NCI-H2081 (cell line): ENCODE measurements at regions not wholly inside any gene's neighbourhood (a gene's known extent, or its start where the extent isn't known, plus 50 kb on each side); places are given as distances from the start of the nearest gene placed in this dataset.

Experiments used
- DNase-seq, 2 experiments: peaks; one replicate each; lab custom pipeline; 2025; lab: John Stamatoyannopoulos, UW

DNA sequence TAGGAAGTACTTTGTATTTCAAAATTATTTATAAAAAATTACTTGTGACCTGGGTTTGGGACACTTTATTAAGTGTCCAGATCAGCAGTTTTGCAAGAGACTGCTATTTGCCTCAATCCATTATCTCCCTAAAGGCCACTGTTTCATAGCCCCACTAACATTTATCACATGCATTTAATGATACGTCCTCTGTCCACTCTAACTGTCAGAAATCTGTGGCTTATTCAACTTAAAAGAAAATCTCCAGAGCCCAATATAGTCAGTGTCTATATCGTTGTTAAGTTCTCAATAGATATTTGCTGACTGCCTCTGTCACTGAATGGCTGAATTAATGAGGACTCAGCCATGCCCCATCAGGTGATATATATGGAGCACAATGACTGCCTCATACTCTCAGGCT, 553.9 kb upstream of the POM121L12 start:
- DNase-seq: no peak

DNA sequence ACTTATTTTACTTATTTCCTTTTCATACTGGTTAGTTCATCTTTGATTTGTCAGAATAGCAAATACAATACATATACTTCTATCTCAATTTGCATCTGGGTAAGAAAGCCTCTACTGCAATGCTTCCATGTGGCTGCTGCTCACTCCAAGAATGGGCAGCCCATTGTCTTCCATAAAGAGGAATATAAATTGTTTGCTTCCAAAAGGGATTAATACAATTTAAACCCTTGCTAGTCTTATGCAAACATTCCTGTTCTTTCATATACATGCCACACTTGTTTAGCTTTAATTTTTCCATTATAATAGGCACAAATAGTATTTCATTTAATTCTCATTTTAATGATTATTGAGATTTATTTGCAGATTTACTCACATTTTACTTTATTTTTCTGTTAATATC, 555.4 kb upstream of the POM121L12 start:
- no peak for DNase-seq

DNA sequence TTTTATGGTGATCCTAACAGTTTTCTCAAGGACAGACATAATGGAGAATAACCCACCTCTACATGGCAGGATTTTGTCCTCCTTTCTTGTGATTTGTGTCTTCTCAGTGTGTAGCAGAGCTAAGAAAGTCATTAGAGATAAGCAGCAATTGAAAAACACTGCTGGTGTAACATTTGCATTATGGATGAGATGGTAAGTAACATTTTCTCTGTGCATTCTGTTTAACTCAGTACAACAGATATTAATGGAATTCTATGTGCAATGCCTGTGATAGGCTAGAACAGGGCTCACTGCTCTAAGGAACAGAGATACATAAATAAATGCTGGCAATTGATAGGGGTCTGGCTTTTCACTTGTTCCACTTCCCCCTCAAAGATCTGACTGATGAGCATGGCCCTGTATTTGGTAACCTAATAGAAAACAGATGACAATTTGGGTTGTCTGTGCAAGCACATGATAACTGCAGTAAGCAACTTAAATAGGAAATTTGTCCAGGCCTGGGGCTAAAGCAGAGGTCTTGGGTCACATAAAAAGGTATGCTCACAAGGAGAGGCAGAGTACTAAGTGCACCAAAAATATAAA, 560.3 kb upstream of the POM121L12 start:
- no peak for DNase-seq

DNA sequence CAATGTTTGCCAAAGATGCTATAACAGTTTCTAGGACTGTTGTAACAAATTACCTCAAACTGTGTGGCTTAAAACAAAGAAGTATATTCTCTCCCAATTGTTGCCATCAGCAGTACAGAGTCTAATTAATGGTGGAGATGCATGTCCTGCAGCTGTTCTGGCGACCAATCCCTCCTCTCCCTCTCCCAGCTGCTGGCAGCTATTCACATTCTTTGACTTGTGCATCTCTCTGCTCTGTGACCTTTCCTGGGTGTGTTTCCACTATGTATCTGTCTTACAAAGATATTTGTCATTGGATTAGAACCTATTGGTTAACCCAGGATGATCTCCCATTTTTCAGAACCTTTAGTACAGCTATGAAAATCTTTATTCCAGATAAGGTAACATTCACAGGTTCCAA, 561.7 kb upstream of the POM121L12 start:
- no peak for DNase-seq

DNA sequence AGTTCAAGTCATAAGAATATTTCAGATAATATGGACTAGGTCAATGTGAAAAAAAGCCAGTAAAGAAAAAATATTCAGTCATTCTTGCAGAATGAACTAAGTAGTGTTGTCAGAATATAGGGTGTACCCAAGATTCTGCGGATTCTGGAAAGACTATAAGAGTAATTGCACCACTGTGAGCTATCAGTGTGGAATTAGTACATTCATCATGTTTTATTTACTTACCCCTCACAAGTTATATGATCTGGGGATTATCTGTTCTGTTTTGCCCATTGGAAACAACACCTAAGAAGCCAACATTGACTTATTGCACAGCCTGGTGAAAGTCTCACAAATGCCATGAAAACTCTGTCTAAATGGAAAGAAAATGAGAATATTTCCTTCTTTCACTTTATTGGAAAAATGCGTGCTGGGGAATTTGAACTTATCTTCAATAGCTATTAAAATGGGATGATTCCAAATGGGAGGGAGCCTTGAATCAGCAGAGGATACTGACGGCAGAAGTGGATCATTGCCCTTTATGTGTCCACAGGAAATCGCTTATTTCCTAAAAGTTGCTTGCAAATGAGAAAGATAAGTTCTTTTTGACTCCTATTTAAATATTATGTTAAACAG, 563.3 kb upstream of the POM121L12 start:
- no peak for DNase-seq

DNA sequence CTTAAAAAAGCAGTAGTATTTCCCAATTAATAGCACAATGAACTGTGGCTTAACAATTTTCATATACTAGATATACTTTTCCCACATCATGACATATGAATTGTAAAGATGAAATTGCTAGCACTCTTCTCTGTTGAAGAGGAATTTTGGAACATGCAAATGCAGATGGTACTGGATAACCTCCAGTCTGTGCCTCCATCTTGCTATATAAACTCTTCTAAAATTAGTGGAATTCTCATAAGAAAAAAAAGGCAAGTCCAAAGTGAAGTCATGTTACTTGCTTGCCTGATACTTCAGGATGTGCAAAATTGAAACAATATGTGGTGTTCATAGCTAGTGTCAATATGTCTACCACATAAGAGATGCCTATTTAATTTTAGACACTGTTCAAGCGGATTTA, 570.2 kb upstream of the POM121L12 start:
- no peak for DNase-seq

DNA sequence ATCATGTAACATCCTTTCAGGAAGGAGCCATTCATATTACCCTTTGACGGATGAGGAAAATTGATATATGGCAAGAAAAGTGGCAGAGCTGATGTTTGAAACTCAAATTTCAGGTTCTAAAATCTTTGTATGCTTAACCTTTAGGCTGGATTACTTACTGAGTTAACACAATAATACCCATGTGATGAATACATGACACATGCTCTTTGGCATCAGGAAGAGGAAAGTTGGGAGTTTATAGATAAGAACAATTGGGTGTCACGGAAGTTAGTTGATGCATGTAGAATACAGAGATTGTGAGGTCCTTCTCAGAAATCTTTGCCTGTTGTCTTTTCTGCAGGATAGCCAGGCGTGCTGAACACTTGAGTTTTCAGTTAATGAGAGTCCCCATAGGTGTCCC, 572.1 kb upstream of the POM121L12 start:
- DNase-seq: no peak

DNA sequence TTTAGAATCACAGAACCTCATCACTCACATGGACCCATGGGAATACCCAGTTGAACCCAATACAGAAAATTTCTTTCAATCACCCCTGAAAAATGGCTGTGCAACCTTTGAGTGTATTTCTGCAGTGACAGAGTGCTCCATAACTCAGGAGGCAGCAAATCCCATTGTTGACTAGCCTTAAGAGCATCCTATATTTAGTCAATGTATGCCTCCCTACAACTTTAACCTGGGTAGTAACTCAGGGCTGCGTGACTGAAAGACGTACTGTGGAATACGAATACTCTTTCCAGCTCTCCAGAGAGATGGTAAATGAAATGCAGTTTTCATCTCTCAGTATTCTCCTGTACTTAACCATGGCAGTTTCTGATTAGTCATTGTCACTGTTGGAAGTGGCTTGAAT, 573.0 kb upstream of the POM121L12 start:
- no peak for DNase-seq

DNA sequence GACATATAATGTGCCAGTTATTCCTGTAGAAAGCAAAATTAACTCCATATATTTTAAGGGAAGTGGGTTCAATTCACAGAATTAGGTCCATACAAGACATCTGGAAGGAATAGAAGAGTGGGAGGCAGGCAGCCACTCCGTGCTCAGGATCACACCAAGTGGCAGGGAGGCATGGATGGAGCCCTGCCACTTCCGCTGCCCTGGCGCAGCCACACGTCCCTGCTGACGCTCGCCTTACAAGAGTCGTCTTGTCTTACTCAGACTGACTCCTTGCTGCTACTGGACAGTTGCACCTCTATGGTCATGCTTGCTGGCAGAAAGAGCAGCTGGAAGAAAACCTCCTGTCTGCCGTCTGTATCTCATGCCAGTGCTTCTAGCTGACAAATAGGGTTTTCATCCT, 579.9 kb upstream of the POM121L12 start:
- DNase-seq: no peak

DNA sequence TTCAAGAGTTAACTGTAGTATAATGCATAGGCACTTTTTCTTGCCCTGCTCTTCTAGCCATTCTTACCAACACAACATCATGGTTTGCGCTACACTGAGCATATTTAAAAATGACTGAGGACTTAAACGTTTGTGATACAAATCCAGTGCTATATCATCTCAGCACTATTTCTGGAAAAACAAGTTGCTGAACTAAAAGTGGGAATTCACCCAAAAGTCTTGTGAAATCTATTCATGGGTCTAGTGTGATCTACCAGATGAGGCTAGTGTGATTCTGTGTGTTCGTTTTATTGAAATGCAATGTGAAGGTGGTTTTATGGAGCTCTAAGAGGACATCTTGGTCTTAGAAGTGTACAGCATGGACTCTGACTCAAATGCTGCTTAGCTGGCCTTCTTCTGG, 584.6 kb upstream of the POM121L12 start:
- DNase-seq: no peak

DNA sequence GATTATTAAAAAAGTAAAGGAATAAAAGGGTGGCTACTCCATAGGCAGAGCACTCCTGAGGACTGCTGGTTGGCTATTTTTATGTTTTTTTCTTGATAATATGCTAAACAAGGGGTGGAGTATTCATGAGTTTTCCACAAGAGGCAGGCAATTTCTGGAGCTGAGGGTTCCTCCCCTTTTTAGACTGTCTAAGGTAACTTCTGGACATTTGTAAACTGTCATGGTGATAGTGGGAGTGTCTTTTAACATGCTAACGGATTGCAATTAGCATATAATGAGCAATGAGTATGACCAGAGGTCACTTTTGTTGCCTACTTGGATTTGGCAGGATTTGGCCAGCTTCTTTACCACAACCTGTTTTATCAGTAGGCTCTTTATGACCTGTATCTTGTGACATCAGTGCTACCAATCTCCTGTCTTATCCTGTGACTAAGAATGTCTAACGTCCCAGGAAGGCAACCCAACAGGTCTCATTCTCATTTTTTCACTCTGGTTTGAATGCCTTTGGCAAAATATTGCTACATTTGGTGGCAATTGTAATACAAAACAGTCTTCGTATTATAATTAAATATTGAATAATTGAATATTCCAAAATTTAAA, 587.8 kb upstream of the POM121L12 start:
- no peak for DNase-seq

DNA sequence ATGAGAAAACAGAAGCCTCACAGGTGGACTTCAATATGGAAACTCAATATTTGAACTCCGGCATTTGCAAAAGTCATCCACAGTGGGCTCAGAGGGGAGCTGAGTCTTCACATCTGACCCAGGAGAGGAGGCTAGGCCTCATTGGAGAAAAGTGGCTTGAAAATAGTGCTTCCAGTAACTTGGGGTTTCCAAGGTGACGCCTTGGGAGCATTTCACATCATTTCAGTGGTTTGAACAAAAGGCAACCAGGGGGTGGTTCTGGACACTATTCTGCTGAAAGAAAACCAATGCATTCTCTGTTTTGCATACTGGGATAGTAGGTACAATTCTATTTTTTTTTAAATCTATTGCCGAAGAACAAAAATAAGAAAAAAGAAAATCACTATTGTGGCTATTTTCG, 599.2 kb upstream of the POM121L12 start:
- DNase-seq: no peak

DNA sequence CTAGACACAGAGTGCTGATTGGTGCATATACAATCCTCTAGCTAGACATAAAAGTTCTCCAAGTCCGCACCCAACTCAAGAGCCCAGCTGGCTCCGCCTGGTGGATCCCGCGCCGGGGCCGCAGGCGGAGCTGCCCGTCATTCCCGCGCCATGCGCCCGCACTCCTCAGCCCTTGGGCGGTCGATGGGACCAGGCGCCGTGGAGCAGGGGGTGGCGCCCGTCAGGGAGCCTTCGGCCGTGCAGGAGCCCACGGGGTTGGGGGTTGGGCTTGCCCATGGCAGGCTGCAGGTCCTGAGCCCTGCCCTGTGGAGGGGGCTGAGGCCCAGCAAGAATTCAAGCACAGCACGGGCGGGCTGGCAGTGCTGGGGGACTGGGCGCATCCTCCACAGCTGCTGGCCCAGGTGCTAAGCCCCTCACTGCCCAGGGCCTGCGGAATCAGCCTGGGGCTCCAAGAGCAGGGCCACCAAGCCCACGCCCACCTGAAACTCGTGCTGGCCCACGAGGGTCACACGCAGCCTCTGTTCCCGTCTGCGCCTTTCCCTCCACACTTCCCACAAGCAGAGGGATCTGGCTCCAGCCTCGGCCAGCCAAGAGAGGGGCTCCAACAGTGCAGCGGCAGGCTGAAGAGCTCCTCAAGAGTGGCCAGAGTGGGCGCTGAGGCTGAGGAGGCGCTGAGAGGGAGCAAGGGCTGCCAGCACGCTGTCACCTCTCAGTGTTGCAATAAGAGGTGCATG, 604.2 kb upstream of the POM121L12 start:
- DNase-seq: no peak

DNA sequence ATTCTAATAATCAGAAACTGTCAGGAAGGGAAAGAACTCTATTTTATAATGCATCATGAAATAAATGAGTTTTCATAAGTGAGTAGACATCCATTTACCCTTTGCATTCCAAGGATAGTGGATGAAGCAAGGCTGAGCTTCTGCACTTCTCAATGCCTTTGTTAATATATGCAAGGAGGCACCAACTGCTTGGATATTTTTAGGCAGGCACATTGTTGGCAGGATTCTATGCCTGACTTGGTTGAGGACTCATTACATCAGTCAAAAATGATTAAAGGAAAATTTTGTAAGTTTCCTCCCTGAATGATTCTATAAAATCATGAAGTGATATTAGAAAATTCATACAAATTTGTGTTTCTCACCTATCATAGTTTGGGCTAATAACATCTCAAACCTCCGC, 612.2 kb upstream of the POM121L12 start:
- no peak for DNase-seq

DNA sequence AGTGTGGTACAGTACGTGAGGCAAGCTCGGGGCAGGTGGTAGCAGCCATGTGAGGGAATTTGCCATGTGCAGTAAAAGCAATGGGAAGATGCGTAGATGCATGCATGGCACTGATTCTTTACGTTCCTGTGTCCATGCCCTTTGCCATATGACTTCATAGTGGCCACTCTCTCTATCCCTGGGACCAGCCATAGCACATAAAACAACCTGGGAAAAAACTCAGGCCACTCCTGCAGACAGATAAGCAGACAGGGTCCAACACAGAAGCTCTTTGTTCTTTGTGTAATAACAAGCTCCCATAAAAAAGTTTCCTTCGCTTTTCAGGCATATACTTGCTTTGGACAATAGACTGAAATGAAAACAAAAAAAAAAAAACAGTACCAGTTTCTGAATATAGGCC, 622.4 kb upstream of the POM121L12 start:
- DNase-seq: no peak

DNA sequence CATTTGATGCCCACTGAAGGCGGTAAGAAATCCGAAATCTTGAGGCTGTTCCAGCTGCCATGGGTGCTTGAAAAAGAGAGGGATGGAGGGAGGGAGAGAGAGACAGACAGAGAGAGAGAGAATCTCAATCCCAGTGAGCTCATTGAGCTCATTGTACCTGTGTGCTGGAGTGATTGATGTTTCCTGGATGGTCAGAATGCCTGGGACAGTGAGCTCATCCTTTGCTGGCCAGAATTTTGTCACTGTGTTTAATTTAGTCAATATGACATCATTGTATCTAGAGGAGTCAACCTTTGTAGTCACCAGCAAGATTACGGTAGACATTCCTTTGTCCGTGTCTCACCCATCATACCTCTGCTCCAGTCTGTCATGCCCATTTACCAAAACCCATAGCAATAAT, 625.4 kb upstream of the POM121L12 start:
- no peak for DNase-seq

DNA sequence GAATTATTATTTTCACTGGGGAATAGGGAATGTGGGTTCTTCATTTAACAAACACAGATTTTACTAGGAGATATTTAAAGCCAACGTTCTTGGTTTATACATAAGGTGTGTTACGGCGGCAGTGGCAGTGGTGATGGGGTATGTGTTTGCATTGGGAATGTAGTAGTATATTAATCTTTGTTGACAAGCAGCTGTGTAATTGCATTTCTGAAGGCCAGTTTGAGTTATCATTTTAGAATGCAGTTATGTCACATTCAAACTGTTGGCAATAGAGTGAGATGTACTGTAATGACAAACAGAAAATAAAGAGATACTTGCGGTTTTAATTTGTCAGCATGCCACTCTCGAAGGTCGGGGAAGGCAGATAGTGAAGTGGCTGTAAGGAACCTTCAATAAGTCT, 628.6 kb upstream of the POM121L12 start:
- no peak for DNase-seq

DNA sequence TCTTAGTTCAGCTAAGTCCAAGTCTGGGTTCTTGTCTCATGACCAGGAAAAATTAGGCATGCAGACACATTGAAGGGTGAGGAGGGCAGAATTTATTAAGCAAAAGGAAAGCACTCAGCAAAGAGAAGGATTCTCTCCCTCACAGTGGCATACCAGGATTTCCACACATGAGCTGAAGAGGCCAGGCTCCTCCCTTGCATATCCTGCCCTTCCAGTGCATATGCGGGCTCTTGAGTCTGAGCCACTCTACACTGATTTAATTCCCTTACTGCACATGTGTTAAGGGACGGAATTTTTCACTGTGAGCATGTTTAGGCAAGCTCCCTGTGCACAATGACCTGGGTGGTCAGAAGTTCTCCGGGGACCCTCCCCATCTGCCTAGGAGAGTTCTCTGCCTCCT, 652.7 kb upstream of the POM121L12 start:
- DNase-seq: no peak

DNA sequence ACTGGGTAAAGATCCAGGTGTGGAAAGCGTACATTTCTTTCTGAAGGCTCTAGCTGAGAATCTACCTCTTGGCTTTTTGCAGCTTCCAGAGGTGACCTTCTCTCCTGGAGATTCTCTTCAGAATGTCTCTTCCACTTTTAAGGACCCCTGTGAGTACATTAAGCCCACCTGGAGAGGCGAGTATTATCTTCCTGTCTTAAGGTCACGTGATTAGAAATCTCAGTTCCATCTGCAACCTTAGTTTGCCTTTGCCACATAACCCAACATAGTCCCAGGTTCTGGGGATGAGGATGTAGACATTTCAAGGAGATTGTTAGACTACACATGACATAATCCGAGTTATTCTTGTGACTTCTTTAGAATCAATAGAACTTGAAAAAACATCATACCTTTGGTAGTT, 665.5 kb upstream of the POM121L12 start:
- no peak for DNase-seq

DNA sequence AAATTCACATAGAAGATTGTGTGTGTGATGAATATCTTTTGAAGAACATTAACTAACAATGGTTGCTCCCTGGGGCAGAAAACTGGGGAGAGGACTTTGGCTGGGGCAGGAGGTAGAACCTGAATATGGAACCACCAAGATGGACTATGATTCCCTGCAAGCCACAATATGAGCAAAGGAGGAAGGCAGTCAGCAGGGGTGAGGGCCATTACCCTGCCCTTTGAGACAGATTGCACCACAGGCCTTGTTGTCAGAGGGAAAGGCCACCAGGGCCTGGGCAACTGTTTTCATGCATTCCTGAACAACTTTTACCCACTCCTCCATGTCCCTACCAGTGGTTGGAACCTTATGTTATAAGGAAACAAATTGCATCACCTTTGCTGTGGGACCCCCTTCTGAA, 670.1 kb upstream of the POM121L12 start:
- DNase-seq: no peak

DNA sequence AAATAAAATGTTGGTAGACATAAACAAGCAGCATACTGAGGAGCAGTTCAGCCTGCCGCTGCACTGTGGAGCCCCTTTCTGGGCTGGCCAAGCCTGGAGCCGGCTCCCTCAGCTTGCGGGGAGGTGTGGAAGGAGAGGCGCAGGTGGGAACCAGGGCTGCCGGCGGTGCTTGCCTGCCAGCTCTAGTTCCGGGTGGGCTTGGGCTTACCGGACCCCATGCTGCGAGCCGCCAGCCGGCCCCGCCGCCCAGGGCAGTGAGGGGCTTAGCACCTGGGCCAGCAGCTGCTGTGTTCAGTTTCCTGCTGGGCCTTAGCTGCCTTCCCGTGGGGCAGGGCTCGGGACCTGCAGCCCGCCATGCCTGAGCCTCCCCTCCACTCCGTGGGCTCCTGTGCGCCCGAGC, 672.9 kb upstream of the POM121L12 start:
- DNase-seq: no peak

DNA sequence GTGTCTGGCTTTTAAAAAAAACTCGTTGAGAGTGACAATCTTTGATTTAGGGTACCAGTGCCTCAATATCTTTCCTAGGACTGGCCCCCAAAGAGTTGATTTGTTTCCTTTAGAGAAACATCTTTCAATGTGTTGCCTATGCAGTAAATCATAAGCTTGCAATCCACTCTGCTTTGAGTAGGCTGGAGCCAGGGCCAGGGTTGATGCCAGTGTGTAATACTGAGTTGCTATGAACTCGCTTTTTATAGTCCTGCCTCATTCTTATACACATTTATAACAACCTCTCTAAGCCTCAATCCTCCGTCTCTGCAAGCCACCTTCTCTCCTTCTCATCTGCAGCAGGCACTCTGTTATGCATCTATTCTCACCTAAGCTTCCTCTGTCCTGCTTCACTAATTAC, 674.9 kb upstream of the POM121L12 start:
- no peak for DNase-seq

DNA sequence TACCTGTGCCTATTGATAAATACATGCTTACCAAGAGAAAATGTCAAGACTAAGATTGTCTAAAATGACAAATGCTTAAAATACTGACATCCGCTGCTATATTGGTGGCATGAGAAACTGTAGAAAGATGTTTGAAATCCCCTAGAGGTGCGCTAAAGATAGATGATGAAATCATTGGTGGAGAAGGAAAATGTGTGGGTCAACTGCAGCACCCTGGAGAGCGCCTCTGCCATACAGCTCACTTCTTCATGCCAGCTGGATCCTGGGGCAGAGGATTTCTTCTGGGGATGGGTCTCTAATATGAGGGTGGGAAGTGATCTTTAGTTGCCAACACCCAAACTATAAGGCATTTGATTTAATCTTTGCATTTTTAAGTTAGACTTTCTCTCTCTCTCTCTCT, 680.4 kb upstream of the POM121L12 start:
- DNase-seq: no peak
